Osteoblast (primary cell): ENCODE measurements at regions not wholly inside any gene's neighbourhood (a gene's known extent, or its start where the extent isn't known, plus 50 kb on each side); places are given as distances from the start of the nearest gene placed in this dataset.

ENCODE experiments used
- DNase-seq: peaks from one replicate; pipeline ENCODE4 v3.0.0; 2011; ENCODE audit warnings: low spot score, mixed read lengths; ENCODE audit not compliant: insufficient read length; ENCODE audit errors: missing footprints
- H2AFZ ChIP-seq: 2 replicates; pipeline ENCODE4 v1.6.0; 2011; ENCODE audit warnings: mild to moderate bottlenecking, low read length
- H3K27ac ChIP-seq: 2 replicates; pipeline ENCODE4 v1.5.1; 2011; ENCODE audit warnings: mild to moderate bottlenecking, low read depth, low read length, moderate library complexity
- H3K27me3 ChIP-seq: 2 replicates; pipeline ENCODE4 v1.6.0; 2012; ENCODE audit warnings: mild to moderate bottlenecking, control low read depth, inconsistent platforms, low read length, moderate library complexity; ENCODE audit not compliant: insufficient read depth
- H3K36me3 ChIP-seq: 2 replicates; pipeline ENCODE4 v1.5.1; 2011; ENCODE audit warnings: mild to moderate bottlenecking, low read length, control low read depth, moderate library complexity; ENCODE audit not compliant: insufficient read depth
- H3K4me1 ChIP-seq: 2 replicates; pipeline ENCODE4 v1.5.1; 2011; ENCODE audit warnings: mild to moderate bottlenecking, low read length, control low read depth, moderate library complexity; ENCODE audit not compliant: insufficient read depth
- H3K4me2 ChIP-seq: 2 replicates; pipeline ENCODE4 v1.6.0; 2011; ENCODE audit warnings: mild to moderate bottlenecking, low read length; ENCODE audit not compliant: insufficient read depth
- H3K4me3 ChIP-seq: fragments of 200-600 bp; sonication (generic); 3 replicates; pipeline ENCODE4 v1.5.1; 2012; ENCODE audit warnings: mild to moderate bottlenecking, low read length, inconsistent platforms; ENCODE audit not compliant: insufficient read depth
- H3K79me2 ChIP-seq: 2 replicates; pipeline ENCODE4 v1.6.0; 2012; ENCODE audit warnings: mild to moderate bottlenecking, low read length, control low read depth, inconsistent platforms; ENCODE audit not compliant: insufficient read depth
- H3K9me3 ChIP-seq: 2 replicates; pipeline ENCODE4 v1.5.1; 2011; ENCODE audit warnings: low read depth, low read length, control low read depth
- H4K20me1 ChIP-seq: 2 replicates; pipeline ENCODE4 v1.6.0; 2012; ENCODE audit warnings: mild to moderate bottlenecking, low read length, control low read depth; ENCODE audit not compliant: insufficient read depth
- TF ChIP-seq, protein P1 (sequence below): IDR thresholded peaks from 2 replicates; pipeline ENCODE4 v1.5.1; 2011; ENCODE audit warnings: mild to moderate bottlenecking, low read depth, low read length, moderate library complexity; ENCODE audit errors: extremely low read depth

DNA sequence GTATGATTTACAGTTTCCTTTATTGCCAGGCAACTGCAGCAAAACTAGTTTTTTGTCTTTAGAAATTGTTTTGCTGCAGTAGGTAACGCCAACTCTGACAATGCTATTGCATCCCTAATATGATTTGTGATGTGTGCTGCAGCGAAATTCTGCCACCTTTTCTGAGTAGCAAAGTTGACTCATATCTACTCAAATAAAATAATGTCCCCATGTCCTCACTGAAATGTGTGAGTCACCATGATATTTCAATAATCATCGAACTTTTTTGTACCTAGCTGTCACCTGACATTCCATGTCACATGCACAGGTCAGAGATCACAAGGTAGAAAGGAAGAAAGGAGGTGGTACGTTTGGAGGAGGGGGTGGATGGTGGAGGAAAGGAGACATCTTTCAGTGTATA, 205.0 kb downstream of the RAD51AP2 start:
- TF ChIP-seq, protein P1, sequence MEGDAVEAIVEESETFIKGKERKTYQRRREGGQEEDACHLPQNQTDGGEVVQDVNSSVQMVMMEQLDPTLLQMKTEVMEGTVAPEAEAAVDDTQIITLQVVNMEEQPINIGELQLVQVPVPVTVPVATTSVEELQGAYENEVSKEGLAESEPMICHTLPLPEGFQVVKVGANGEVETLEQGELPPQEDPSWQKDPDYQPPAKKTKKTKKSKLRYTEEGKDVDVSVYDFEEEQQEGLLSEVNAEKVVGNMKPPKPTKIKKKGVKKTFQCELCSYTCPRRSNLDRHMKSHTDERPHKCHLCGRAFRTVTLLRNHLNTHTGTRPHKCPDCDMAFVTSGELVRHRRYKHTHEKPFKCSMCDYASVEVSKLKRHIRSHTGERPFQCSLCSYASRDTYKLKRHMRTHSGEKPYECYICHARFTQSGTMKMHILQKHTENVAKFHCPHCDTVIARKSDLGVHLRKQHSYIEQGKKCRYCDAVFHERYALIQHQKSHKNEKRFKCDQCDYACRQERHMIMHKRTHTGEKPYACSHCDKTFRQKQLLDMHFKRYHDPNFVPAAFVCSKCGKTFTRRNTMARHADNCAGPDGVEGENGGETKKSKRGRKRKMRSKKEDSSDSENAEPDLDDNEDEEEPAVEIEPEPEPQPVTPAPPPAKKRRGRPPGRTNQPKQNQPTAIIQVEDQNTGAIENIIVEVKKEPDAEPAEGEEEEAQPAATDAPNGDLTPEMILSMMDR, result no peak

DNA sequence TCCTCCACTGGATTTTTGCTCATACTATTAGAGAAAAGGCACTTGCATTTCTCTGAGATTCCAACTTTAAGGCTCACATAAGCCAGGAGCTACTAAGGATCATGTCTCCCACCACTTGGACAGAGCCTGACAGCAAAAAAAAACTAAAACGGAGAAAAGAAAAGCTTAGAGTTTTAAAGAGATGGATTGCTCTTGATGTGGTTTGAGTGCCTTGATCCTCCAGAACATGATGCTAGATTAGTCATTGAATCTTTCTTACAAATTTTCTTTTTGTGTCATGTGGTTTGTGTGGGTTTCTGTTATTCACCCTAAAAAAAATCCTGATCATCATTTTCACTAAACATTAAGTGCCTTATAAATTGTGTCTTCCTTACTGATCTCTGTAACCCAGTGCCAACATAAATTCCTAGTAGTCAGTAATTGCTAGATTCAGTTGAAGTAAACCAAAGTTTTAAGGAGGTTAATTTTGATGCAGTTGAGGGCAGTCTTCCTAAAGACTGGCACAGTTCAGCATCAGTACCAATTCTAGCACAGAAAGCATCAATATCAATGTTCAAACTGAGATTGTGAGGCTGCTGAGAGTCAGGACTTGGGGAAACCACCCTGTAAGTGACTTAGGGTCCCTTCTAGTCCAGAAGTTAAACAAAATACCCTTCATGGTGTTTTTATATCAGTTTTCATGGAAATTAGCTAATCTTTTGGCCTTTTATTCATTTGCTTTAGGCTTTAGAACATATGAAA, 206.3 kb downstream of the RAD51AP2 start:
- no peak overlapping the region for H3K4me3 ChIP-seq

More for the DNA sequence above, 205.0 kb downstream of the RAD51AP2 start:
- Histone ChIP-seq H3K27me3 (no peaks in the 10 kb centered on the region), H2AFZ (no peak overlapping the region), H3K4me3 (no peak overlapping the region), H3K79me2 (no peaks in the 10 kb centered on the region), H3K9me3 (no peaks in the 10 kb centered on the region), H3K4me2 (no peak overlapping the region), H3K4me1 (no peaks in the 10 kb centered on the region), H3K27ac (no peak overlapping the region), H3K36me3 (no peaks in the 10 kb centered on the region), H4K20me1 (no peaks in the 10 kb centered on the region)
- peak; percentile 2 for DNase-seq

DNA sequence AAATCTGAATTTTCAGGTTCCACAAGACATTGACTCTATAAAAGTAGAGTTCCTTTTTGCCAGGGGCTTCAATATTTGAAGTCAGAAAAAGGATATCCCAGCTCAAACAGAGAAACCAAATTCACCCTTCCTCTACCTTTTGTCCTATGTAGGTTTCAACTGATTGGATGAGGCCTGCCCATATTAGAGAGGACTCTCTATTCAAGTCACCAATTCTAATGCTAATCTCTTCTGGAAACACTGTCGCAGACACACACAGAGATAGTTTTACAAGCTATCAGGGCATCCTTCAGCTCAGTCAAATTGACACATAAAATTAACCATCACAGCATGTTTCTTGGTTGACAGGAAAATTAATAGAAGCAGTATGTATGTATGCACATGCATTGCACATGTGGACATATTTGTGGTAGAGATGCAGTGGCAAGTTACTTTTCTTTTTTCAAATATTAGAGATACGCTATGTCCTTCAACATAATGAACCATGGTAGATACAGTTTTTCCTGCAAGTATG, 207.1 kb downstream of the RAD51AP2 start:
- H3K4me3 ChIP-seq, result no peak overlapping the region
- no peaks in the 10 kb centered on the region for H3K9me3 ChIP-seq
- no peak overlapping the region for H3K27ac ChIP-seq
- no peaks in the 10 kb centered on the region for H3K79me2 ChIP-seq
- no peaks in the 10 kb centered on the region for H4K20me1 ChIP-seq
- H3K27me3 ChIP-seq, result no peaks in the 10 kb centered on the region
- TF ChIP-seq, protein P1, result no peak
- no peak for DNase-seq
- no peaks in the 10 kb centered on the region for H3K36me3 ChIP-seq
- no peak overlapping the region for H2AFZ ChIP-seq
- H3K4me1 ChIP-seq, result no peaks in the 10 kb centered on the region
- no peak overlapping the region for H3K4me2 ChIP-seq

More for the DNA sequence above, 206.3 kb downstream of the RAD51AP2 start:
- Histone ChIP-seq H3K79me2 (no peaks in the 10 kb centered on the region), H3K27ac (no peak overlapping the region), H3K9me3 (no peaks in the 10 kb centered on the region), H3K27me3 (no peaks in the 10 kb centered on the region), H4K20me1 (no peaks in the 10 kb centered on the region), H3K4me1 (no peaks in the 10 kb centered on the region), H2AFZ (no peak overlapping the region), H3K36me3 (no peaks in the 10 kb centered on the region), H3K4me2 (no peak overlapping the region)
- TF ChIP-seq, protein P1, result no peak
- DNase-seq, result peak; percentile 48

DNA sequence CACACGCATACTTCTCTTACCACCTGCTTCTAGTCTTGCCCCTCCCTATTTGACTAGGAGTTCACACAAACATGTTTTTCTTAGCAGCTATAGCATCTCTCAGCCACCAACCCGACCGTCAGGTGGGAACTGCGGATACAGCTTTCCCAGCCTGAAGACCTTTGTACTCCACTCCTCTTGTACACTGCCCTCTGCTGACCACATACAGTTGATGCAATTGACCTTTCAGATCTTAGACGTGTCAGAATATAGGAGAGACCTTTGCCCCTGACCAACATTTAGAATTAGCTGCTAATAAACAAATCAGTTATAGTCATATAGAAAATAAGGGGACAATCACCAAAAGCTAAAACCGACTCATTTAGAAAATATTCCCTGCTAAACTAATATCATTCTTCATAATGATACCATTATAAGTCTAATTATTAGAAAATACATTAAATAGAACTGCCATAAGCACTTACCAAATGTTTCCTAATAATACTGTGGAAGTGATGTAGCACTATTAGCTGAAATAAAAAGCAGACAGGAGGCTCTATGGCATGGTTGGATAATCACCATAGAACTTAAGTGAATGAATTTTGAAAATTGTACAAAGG, 208.4 kb downstream of the RAD51AP2 start:
- H3K9me3 ChIP-seq, result no peaks in the 10 kb centered on the region
- H3K36me3 ChIP-seq, result no peaks in the 10 kb centered on the region
- no peak for DNase-seq
- H3K27ac ChIP-seq, result no peak overlapping the region
- no peak overlapping the region for H2AFZ ChIP-seq
- no peaks in the 10 kb centered on the region for H3K27me3 ChIP-seq
- no peaks in the 10 kb centered on the region for H4K20me1 ChIP-seq
- H3K4me3 ChIP-seq, result no peak overlapping the region
- no peaks in the 10 kb centered on the region for H3K4me1 ChIP-seq
- TF ChIP-seq, protein P1, result peak; percentile 59
- no peak overlapping the region for H3K4me2 ChIP-seq
- H3K79me2 ChIP-seq, result no peaks in the 10 kb centered on the region
